GM23338 (cell line): ENCODE measurements at regions not wholly inside any gene's neighbourhood (a gene's known extent, or its start where the extent isn't known, plus 50 kb on each side); places are given as distances from the start of the nearest gene placed in this dataset.

Source experiments
- ATAC-seq: fragments of 200-7000 bp; cut with Tn5 transposase; 3 replicates; pipeline ENCODE4 v1.9.1; 2020
- DNase-seq: peaks from one replicate; pipeline ENCODE4 v3.0.0-alpha.2; 2015; ENCODE audit warnings: low spot score
- H2AFZ ChIP-seq: fragments of 200-600 bp; sonication (generic); 2 replicates; pipeline ENCODE4 v1.8.0; 2016; ENCODE audit warnings: antibody characterized with exemption, mild to moderate bottlenecking, moderate library complexity
- H3F3A ChIP-seq: fragments of 200-600 bp; sonication (generic); replicated peaks from 2 replicates; pipeline ENCODE4 v1.8.0; 2017; ENCODE audit warnings: antibody characterized with exemption, mixed run types, low read depth
- H3K27ac ChIP-seq: fragments of 200-600 bp; sonication (generic); 2 replicates; pipeline ENCODE4 v1.6.1; 2016; ENCODE audit warnings: low read depth
- H3K27me3 ChIP-seq: fragments of 200-600 bp; sonication (generic); 2 replicates; pipeline ENCODE4 v1.8.0; 2016; ENCODE audit warnings: mild to moderate bottlenecking, mixed run types, moderate library complexity; ENCODE audit not compliant: insufficient read depth
- H3K36me3 ChIP-seq: fragments of 200-600 bp; sonication (generic); 2 replicates; pipeline ENCODE4 v1.8.0; 2016; ENCODE audit warnings: mild to moderate bottlenecking; ENCODE audit not compliant: insufficient read depth
- H3K4me1 ChIP-seq: fragments of 200-600 bp; sonication (generic); 2 replicates; pipeline ENCODE4 v1.8.0; 2016; ENCODE audit warnings: mild to moderate bottlenecking, moderate library complexity; ENCODE audit not compliant: insufficient read depth
- H3K4me2 ChIP-seq: fragments of 200-600 bp; sonication (generic); 2 replicates; pipeline ENCODE4 v1.7.1; 2017; ENCODE audit warnings: mixed run types
- H3K4me3 ChIP-seq: fragments of 200-600 bp; sonication (generic); 2 replicates; pipeline ENCODE4 v1.6.1; 2016; ENCODE audit warnings: mixed run types
- H3K79me2 ChIP-seq: fragments of 200-600 bp; sonication (generic); replicated peaks from 2 replicates; pipeline ENCODE4 v1.8.0; 2017; ENCODE audit warnings: mild to moderate bottlenecking; ENCODE audit not compliant: insufficient read depth
- H3K9me2 ChIP-seq: fragments of 200-600 bp; sonication (generic); 2 replicates; pipeline ENCODE4 v1.8.0; 2017; ENCODE audit not compliant: insufficient read depth
- H4K20me1 ChIP-seq: fragments of 200-600 bp; sonication (generic); replicated peaks from 2 replicates; pipeline ENCODE4 v1.8.0; 2017; ENCODE audit warnings: mild to moderate bottlenecking; ENCODE audit not compliant: insufficient read depth
- H3K27ac Mint-ChIP-seq: 2 replicates; pipeline ENCODE4 v1.8.0; 2020; ENCODE audit warnings: inconsistent platforms, mild to moderate bottlenecking, moderate library complexity, mixed read lengths
- H3K27me3 Mint-ChIP-seq: 3 replicates; pipeline ENCODE4 v1.8.0; 2022; ENCODE audit warnings: low read depth, mild to moderate bottlenecking, moderate library complexity, mixed read lengths, inconsistent platforms; ENCODE audit not compliant: insufficient read depth, poor library complexity
- H3K36me3 Mint-ChIP-seq: 3 replicates; pipeline ENCODE4 v1.8.0; 2021; ENCODE audit warnings: low read depth, mild to moderate bottlenecking, inconsistent platforms, moderate library complexity, mixed read lengths
- H3K4me1 Mint-ChIP-seq: 3 replicates; pipeline ENCODE4 v1.8.0; 2020; ENCODE audit warnings: mild to moderate bottlenecking, inconsistent platforms, mixed read lengths
- H3K4me3 Mint-ChIP-seq: 3 replicates; pipeline ENCODE4 v1.8.0; 2021; ENCODE audit warnings: moderate library complexity, mild to moderate bottlenecking, inconsistent platforms, mixed read lengths
- H3K9me3 Mint-ChIP-seq: 3 replicates; pipeline ENCODE4 v1.8.0; 2020; ENCODE audit warnings: moderate library complexity, mild to moderate bottlenecking, inconsistent platforms, mixed read lengths
- CREB1 ChIP-seq: fragments of 250-450 bp; sonication (Bioruptor Pico); IDR thresholded peaks from 2 replicates; pipeline ENCODE4 v1.5.0; 2020; ENCODE audit warnings: low read depth, mild to moderate bottlenecking, moderate library complexity
- ETS1 ChIP-seq: IDR thresholded peaks from 2 replicates; pipeline ENCODE4 v1.6.1; 2016; ENCODE audit warnings: antibody characterized with exemption
- EZH2 ChIP-seq: fragments of 200-600 bp; sonication (generic); IDR thresholded peaks from one replicate; pipeline ENCODE4 v1.8.0; 2017; ENCODE audit warnings: antibody characterized with exemption, mild to moderate bottlenecking, low read depth; ENCODE audit not compliant: unreplicated experiment
- EZH2phosphoT487 ChIP-seq: fragments of 200-600 bp; sonication (generic); IDR thresholded peaks from one replicate; pipeline ENCODE4 v1.8.1; 2018; ENCODE audit warnings: antibody characterized with exemption; ENCODE audit not compliant: unreplicated experiment
- JUNB ChIP-seq: IDR thresholded peaks from one replicate; pipeline ENCODE4 v1.6.1; 2016; ENCODE audit warnings: antibody characterized with exemption; ENCODE audit not compliant: unreplicated experiment
- NANOG ChIP-seq: IDR thresholded peaks from 2 replicates; pipeline ENCODE4 v1.6.1; 2016; ENCODE audit warnings: antibody characterized with exemption, borderline replicate concordance
- POLR2AphosphoS5 ChIP-seq: IDR thresholded peaks from 2 replicates; pipeline ENCODE4 v1.6.1; 2016; ENCODE audit warnings: antibody characterized with exemption, low read depth
- STAT1 ChIP-seq: IDR thresholded peaks from one replicate; pipeline ENCODE4 v1.6.1; 2016; ENCODE audit warnings: antibody characterized with exemption; ENCODE audit not compliant: unreplicated experiment
- ZNF114 ChIP-seq: fragments of 250-450 bp; sonication (Bioruptor Pico); IDR thresholded peaks from 2 replicates; pipeline ENCODE4 v1.5.0; 2020; ENCODE audit warnings: mild to moderate bottlenecking, moderate library complexity
- ZNF331 ChIP-seq: fragments of 250-450 bp; sonication (Bioruptor Pico); IDR thresholded peaks from 2 replicates; pipeline ENCODE4 v1.5.0; 2020; ENCODE audit warnings: low read depth, mild to moderate bottlenecking, moderate library complexity
- TF ChIP-seq, protein P1 (sequence below), 2 experiments: fragments of 200-600 bp in 1 of 2; sonication (generic) in 1 of 2; conservative IDR thresholded peaks; 2 replicates each; pipeline versions ENCODE4 v1.5.1 to v1.6.1; 2016 to 2017; ENCODE audit warnings: antibody characterized with exemption in 2 of 2, low read depth in 2 of 2, mild to moderate bottlenecking in 2 of 2, moderate library complexity in 1 of 2
- TF ChIP-seq, protein P2 (sequence below): IDR thresholded peaks from one replicate; pipeline ENCODE4 v1.6.1; 2018; ENCODE audit warnings: antibody characterized with exemption; ENCODE audit not compliant: unreplicated experiment
- TF ChIP-seq, protein P3 (sequence below): fragments of 250-450 bp; sonication (Bioruptor Pico); IDR thresholded peaks from 2 replicates; pipeline ENCODE4 v1.5.0; 2020; ENCODE audit warnings: mild to moderate bottlenecking, moderate library complexity

- no peaks in the 10 kb centered on the region for H4K20me1 ChIP-seq
- H3K4me2 ChIP-seq, result no peak overlapping the region
- no peaks in the 10 kb centered on the region for H3K36me3 ChIP-seq
- no peaks in the 10 kb centered on the region for H3K79me2 ChIP-seq
- no peak overlapping the region for H3K4me3 ChIP-seq
- H3K9me2 ChIP-seq, result no peaks in the 10 kb centered on the region
- H3K27ac ChIP-seq, result no peak overlapping the region
- Mint-ChIP-seq H3K9me3 (no peaks in the 10 kb centered on the region), H3K4me3 (no peak overlapping the region), H3K27me3 (peaks cover 2% of the 10 kb centered on the region), H3K36me3 (no peaks in the 10 kb centered on the region), H3K4me1 (no peaks in the 10 kb centered on the region), H3K27ac (no peak overlapping the region)
- H3K4me1 ChIP-seq, result no peaks in the 10 kb centered on the region
- no peak for ATAC-seq
- peak overlapping the region; percentile 47 for H2AFZ ChIP-seq
- TF ChIP-seq STAT1, result no peak
- TF ChIP-seq, protein P1, sequence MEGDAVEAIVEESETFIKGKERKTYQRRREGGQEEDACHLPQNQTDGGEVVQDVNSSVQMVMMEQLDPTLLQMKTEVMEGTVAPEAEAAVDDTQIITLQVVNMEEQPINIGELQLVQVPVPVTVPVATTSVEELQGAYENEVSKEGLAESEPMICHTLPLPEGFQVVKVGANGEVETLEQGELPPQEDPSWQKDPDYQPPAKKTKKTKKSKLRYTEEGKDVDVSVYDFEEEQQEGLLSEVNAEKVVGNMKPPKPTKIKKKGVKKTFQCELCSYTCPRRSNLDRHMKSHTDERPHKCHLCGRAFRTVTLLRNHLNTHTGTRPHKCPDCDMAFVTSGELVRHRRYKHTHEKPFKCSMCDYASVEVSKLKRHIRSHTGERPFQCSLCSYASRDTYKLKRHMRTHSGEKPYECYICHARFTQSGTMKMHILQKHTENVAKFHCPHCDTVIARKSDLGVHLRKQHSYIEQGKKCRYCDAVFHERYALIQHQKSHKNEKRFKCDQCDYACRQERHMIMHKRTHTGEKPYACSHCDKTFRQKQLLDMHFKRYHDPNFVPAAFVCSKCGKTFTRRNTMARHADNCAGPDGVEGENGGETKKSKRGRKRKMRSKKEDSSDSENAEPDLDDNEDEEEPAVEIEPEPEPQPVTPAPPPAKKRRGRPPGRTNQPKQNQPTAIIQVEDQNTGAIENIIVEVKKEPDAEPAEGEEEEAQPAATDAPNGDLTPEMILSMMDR (conservative IDR thresholded peaks at IDR 0.05; ENCODE audit: low read depth in 2 of 2), result no peak
- TF ChIP-seq ETS1, result no peak
- no peak for TF ChIP-seq NANOG
- TF ChIP-seq ZNF114 (CRISPR knock-in tag), result no peak
- TF ChIP-seq, protein P2, sequence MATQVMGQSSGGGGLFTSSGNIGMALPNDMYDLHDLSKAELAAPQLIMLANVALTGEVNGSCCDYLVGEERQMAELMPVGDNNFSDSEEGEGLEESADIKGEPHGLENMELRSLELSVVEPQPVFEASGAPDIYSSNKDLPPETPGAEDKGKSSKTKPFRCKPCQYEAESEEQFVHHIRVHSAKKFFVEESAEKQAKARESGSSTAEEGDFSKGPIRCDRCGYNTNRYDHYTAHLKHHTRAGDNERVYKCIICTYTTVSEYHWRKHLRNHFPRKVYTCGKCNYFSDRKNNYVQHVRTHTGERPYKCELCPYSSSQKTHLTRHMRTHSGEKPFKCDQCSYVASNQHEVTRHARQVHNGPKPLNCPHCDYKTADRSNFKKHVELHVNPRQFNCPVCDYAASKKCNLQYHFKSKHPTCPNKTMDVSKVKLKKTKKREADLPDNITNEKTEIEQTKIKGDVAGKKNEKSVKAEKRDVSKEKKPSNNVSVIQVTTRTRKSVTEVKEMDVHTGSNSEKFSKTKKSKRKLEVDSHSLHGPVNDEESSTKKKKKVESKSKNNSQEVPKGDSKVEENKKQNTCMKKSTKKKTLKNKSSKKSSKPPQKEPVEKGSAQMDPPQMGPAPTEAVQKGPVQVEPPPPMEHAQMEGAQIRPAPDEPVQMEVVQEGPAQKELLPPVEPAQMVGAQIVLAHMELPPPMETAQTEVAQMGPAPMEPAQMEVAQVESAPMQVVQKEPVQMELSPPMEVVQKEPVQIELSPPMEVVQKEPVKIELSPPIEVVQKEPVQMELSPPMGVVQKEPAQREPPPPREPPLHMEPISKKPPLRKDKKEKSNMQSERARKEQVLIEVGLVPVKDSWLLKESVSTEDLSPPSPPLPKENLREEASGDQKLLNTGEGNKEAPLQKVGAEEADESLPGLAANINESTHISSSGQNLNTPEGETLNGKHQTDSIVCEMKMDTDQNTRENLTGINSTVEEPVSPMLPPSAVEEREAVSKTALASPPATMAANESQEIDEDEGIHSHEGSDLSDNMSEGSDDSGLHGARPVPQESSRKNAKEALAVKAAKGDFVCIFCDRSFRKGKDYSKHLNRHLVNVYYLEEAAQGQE, result no peak
- TF ChIP-seq, protein P3, sequence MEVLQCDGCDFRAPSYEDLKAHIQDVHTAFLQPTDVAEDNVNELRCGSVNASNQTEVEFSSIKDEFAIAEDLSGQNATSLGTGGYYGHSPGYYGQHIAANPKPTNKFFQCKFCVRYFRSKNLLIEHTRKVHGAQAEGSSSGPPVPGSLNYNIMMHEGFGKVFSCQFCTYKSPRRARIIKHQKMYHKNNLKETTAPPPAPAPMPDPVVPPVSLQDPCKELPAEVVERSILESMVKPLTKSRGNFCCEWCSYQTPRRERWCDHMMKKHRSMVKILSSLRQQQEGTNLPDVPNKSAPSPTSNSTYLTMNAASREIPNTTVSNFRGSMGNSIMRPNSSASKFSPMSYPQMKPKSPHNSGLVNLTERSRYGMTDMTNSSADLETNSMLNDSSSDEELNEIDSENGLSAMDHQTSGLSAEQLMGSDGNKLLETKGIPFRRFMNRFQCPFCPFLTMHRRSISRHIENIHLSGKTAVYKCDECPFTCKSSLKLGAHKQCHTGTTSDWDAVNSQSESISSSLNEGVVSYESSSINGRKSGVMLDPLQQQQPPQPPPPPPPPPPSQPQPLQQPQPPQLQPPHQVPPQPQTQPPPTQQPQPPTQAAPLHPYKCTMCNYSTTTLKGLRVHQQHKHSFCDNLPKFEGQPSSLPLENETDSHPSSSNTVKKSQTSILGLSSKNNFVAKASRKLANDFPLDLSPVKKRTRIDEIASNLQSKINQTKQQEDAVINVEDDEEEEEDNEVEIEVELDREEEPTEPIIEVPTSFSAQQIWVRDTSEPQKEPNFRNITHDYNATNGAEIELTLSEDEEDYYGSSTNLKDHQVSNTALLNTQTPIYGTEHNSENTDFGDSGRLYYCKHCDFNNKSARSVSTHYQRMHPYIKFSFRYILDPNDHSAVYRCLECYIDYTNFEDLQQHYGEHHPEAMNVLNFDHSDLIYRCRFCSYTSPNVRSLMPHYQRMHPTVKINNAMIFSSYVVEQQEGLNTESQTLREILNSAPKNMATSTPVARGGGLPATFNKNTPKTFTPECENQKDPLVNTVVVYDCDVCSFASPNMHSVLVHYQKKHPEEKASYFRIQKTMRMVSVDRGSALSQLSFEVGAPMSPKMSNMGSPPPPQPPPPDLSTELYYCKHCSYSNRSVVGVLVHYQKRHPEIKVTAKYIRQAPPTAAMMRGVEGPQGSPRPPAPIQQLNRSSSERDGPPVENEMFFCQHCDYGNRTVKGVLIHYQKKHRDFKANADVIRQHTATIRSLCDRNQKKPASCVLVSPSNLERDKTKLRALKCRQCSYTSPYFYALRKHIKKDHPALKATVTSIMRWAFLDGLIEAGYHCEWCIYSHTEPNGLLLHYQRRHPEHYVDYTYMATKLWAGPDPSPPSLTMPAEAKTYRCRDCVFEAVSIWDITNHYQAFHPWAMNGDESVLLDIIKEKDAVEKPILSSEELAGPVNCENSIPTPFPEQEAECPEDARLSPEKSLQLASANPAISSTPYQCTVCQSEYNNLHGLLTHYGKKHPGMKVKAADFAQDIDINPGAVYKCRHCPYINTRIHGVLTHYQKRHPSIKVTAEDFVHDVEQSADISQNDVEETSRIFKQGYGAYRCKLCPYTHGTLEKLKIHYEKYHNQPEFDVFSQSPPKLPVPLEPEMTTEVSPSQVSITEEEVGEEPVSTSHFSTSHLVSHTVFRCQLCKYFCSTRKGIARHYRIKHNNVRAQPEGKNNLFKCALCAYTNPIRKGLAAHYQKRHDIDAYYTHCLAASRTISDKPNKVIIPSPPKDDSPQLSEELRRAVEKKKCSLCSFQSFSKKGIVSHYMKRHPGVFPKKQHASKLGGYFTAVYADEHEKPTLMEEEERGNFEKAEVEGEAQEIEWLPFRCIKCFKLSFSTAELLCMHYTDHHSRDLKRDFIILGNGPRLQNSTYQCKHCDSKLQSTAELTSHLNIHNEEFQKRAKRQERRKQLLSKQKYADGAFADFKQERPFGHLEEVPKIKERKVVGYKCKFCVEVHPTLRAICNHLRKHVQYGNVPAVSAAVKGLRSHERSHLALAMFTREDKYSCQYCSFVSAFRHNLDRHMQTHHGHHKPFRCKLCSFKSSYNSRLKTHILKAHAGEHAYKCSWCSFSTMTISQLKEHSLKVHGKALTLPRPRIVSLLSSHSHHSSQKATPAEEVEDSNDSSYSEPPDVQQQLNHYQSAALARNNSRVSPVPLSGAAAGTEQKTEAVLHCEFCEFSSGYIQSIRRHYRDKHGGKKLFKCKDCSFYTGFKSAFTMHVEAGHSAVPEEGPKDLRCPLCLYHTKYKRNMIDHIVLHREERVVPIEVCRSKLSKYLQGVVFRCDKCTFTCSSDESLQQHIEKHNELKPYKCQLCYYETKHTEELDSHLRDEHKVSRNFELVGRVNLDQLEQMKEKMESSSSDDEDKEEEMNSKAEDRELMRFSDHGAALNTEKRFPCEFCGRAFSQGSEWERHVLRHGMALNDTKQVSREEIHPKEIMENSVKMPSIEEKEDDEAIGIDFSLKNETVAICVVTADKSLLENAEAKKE (CRISPR knock-in tag), result no peak
- no peak for TF ChIP-seq EZH2phosphoT487
- no peak for TF ChIP-seq POLR2AphosphoS5
- no peak for TF ChIP-seq JUNB
- TF ChIP-seq CREB1 (CRISPR knock-in tag), result no peak
- no peak for TF ChIP-seq EZH2
- no peak for TF ChIP-seq ZNF331 (CRISPR knock-in tag)
- no peaks in the 10 kb centered on the region for H3F3A ChIP-seq
- DNase-seq, result no peak
- H3K27me3 ChIP-seq, result no peaks in the 10 kb centered on the region
Measured at GRCh38 chr7:98040626-98041360, 50.8 kb upstream of the OCM2 start.
